Hematopoietic multipotent progenitor cell treated with erythropoietin and hydrocortisone succinate and interleukin-3 and kit ligand, for 6 days (in vitro differentiated cells): ENCODE measurements at regions not wholly inside any gene's neighbourhood (a gene's known extent, or its start where the extent isn't known, plus 50 kb on each side); places are given as distances from the start of the nearest gene placed in this dataset.

Experiments used
- DNase-seq: peaks from one replicate; pipeline ENCODE4 v3.0.0-alpha.2; 2015

- DNase-seq: no peak
These were observed 58.6 kb downstream of the TMEM17 start for GRCh38 chr2:62447411-62447810.

GRCh38 chr2:62446491-62446890 is 59.5 kb downstream of the TMEM17 start:
- DNase-seq: no peak

- DNase-seq: no peak
These were observed 62.1 kb downstream of the TMEM17 start for GRCh38 chr2:62443886-62444285.

- DNase-seq: no peak
These were observed 62.5 kb downstream of the TMEM17 start for GRCh38 chr2:62443471-62443870.

GRCh38 chr2:62441824-62442223 is 64.2 kb downstream of the TMEM17 start:
- no peak for DNase-seq

- no peak for DNase-seq
These were observed 64.6 kb downstream of the TMEM17 start for GRCh38 chr2:62441421-62441820.

- no peak for DNase-seq
These were observed 65.6 kb downstream of the TMEM17 start for GRCh38 chr2:62440281-62440946.

GRCh38 chr2:62439425-62439824 is 66.6 kb downstream of the TMEM17 start:
- DNase-seq: no peak

GRCh38 chr2:62437785-62438184 is 68.2 kb downstream of the TMEM17 start:
- DNase-seq: no peak

GRCh38 chr2:62435720-62436119 is 70.3 kb downstream of the TMEM17 start:
- no peak for DNase-seq

GRCh38 chr2:62432407-62432806 is 73.6 kb downstream of the TMEM17 start:
- no peak for DNase-seq

- no peak for DNase-seq
These were observed 74.5 kb downstream of the TMEM17 start for GRCh38 chr2:62431512-62431911.

GRCh38 chr2:62430146-62430545 is 75.8 kb downstream of the TMEM17 start:
- DNase-seq: no peak

- no peak for DNase-seq
These were observed 78.8 kb downstream of the TMEM17 start for GRCh38 chr2:62427146-62427545.

- no peak for DNase-seq
These were observed 79.7 kb downstream of the TMEM17 start for GRCh38 chr2:62426154-62426912.

- no peak for DNase-seq
These were observed 80.3 kb downstream of the TMEM17 start for GRCh38 chr2:62425684-62426083.

GRCh38 chr2:62424899-62425298 is 81.1 kb downstream of the TMEM17 start:
- DNase-seq: no peak

- DNase-seq: no peak
These were observed 82.0 kb downstream of the TMEM17 start for GRCh38 chr2:62423883-62424458.

- DNase-seq: no peak
These were observed 82.8 kb downstream of the TMEM17 start for GRCh38 chr2:62423235-62423634.

- no peak for DNase-seq
These were observed 90.5 kb downstream of the TMEM17 start for GRCh38 chr2:62415518-62415917.

GRCh38 chr2:62415019-62415431 is 91.0 kb downstream of the TMEM17 start:
- DNase-seq: no peak

- no peak for DNase-seq
These were observed 92.8 kb downstream of the TMEM17 start for GRCh38 chr2:62413116-62413663.

- no peak for DNase-seq
These were observed 93.7 kb downstream of the TMEM17 start for GRCh38 chr2:62412347-62412742.

GRCh38 chr2:62410926-62411456 is 95.0 kb downstream of the TMEM17 start:
- no peak for DNase-seq
